ENCODE measurements at regions not wholly inside any gene's neighbourhood (a gene's known extent, or its start where the extent isn't known, plus 50 kb on each side); places are given as distances from the start of the nearest gene placed in this dataset.
"Not testable (repeated sequence)": the region's sequence is repeated elsewhere in the genome, so short reads cannot be mapped to it uniquely, and the experiment has no call there.

DNA sequence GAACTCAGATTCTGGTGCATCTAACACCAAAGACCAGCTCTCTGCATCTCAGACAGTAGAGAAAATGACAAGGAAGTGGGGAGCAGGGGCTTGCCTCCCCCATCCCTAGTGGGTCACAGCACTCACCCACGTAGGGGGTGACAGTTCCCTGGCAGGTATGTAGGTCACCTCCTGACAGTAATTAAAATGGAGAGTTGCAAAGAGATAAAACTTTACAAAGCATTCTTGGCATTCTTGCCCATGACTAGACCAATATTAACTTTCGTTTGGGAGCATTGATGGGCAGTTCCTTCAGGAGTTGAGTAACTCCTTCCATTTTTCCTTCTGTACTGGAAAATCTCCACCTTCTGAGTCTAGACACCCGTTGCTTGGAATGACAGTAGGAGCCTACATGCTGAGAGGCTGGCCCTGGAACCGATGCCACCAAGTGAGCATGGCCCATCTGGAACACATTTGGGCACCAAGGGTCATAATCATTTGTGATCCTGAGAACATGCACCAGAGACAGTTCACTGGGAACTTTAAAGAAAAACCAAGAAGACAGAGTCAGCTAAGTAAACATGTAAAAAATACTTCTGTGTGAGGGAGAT lies 81.5 kb upstream of the MSX2 start:
- Mint-ChIP-seq H3K4me1 (no peaks in the 10 kb centered on the region), H3K36me3 (no peaks in the 10 kb centered on the region), H3K27me3 (peaks cover 0 to 2% of the 10 kb centered on the region in 2 donors), H3K4me3 (no peak overlapping the region), H3K27ac (peak overlapping the region in 1 of 8 donors; percentile 17), H3K9me3 (peaks cover 0 to 2% (median 0%) of the 10 kb centered on the region in 5 donors)
- DNase-seq = no peak
- H3K27ac ChIP-seq (ENCODE audit: low read depth, low read length) = no peak overlapping the region
- no peak overlapping the region for H3K4me3 ChIP-seq (ENCODE audit: low read length)
- H3K9me3 ChIP-seq (ENCODE audit: low read length) = no peaks in the 10 kb centered on the region
- POLR2A ChIA-PET = no interaction called here
- H3K4me1 ChIP-seq (ENCODE audit: insufficient read depth, low read length) = no peaks in the 10 kb centered on the region
- no peaks in the 10 kb centered on the region for H3K27me3 ChIP-seq (ENCODE audit: insufficient read depth, low read length, poor library complexity, severe bottlenecking)
- no peaks in the 10 kb centered on the region for H3K36me3 ChIP-seq (ENCODE audit: insufficient read depth, low read length)
- CTCF ChIA-PET = no interaction called here

DNA sequence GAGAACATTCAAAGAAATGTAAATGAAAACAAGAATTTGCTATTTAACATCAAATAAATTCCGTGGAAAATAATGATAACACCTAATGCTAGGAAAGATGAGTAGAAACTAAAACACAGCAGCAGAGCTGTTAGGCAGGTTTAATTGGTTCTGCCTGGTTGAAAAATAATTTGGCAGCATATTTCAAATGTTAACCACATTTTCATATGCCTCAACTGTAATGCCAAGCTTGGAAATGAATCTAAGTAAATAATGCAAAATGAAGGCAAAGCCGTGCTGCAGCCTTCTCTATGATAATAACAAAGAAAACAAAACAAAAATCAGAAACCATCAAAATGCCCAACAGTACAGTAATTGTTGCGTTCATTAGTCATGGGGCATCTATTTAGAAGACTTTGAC lies 79.9 kb upstream of the MSX2 start:
- H3K9me3 Mint-ChIP-seq = peaks cover 0 to 3% (median 2%) of the 10 kb centered on the region in 5 donors
- no peaks in the 10 kb centered on the region for H3K27me3 ChIP-seq (ENCODE audit: insufficient read depth, low read length, poor library complexity, severe bottlenecking)
- H3K4me3 ChIP-seq (ENCODE audit: low read length) = no peak overlapping the region
- H3K4me1 Mint-ChIP-seq = no peaks in the 10 kb centered on the region
- H3K27me3 Mint-ChIP-seq = peaks cover 0 to 2% of the 10 kb centered on the region in 2 donors
- H3K36me3 ChIP-seq (ENCODE audit: insufficient read depth, low read length) = no peaks in the 10 kb centered on the region
- no peak overlapping the region for H3K4me3 Mint-ChIP-seq
- ChIA-PET POLR2A (no interaction called here), CTCF (no interaction called here)
- H3K4me1 ChIP-seq (ENCODE audit: insufficient read depth, low read length) = no peaks in the 10 kb centered on the region
- no peak for DNase-seq
- H3K27ac ChIP-seq (ENCODE audit: low read depth, low read length) = no peak overlapping the region
- no peaks in the 10 kb centered on the region for H3K9me3 ChIP-seq (ENCODE audit: low read length)
- H3K36me3 Mint-ChIP-seq = no peaks in the 10 kb centered on the region
- H3K27ac Mint-ChIP-seq = no peak overlapping the region

DNA sequence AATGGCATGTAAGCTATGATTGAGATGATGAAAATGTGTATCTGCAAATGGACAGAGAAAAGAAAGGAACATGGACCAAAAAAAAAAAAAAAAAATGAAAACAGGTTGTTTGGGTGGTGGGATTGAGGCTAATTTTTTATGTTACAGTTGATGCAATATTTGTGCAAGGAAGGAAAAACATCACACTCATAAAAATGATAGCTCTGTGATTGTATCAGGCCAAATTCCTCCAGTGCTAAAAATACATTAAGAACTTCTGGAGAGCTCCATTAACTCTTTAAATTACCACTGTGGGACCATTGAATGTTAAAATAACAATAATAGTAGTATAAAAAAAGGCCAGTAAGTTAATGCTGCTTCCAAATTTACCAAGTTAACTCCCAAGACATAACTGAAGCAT lies 79.5 kb upstream of the MSX2 start:
- POLR2A ChIA-PET = no interaction called here

DNA sequence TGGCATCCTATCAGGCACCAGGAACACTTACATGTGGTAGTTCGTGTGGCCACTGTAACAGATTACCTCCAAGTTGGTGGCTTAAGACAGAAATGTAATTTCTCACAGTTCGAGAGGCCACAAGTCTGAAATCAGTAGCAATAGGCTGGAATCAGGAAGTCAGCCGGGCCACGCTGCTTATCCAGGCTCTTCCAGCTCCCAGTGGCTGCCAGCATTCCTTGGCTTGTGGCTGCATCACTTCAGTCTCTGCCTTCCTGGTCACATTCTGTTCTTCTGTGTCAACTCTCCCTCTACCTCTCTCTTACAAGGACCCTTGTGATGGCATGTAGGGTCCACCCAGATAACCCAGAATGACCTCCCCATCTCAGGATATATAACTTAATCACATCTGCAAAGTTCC lies 78.7 kb upstream of the MSX2 start:
- no peaks in the 10 kb centered on the region for H3K27me3 ChIP-seq (ENCODE audit: insufficient read depth, low read length, poor library complexity, severe bottlenecking)
- Mint-ChIP-seq H3K27me3 (peaks cover 0 to 2% of the 10 kb centered on the region in 2 donors), H3K36me3 (no peaks in the 10 kb centered on the region), H3K4me3 (no peak overlapping the region), H3K9me3 (peaks cover 0 to 3% (median 2%) of the 10 kb centered on the region in 5 donors), H3K4me1 (no peaks in the 10 kb centered on the region), H3K27ac (no peak overlapping the region)
- no peaks in the 10 kb centered on the region for H3K36me3 ChIP-seq (ENCODE audit: insufficient read depth, low read length)
- DNase-seq = no peak
- ChIA-PET CTCF (no interaction called here), POLR2A (no interaction called here)
- H3K27ac ChIP-seq (ENCODE audit: low read depth, low read length) = no peak overlapping the region
- no peak overlapping the region for H3K4me3 ChIP-seq (ENCODE audit: low read length)
- no peaks in the 10 kb centered on the region for H3K4me1 ChIP-seq (ENCODE audit: insufficient read depth, low read length)
- H3K9me3 ChIP-seq (ENCODE audit: low read length) = no peaks in the 10 kb centered on the region

More for the DNA sequence above, 79.5 kb upstream of the MSX2 start:
- Mint-ChIP-seq H3K9me3 (peaks cover 0 to 3% (median 2%) of the 10 kb centered on the region in 5 donors), H3K4me3 (no peak overlapping the region), H3K27me3 (peaks cover 0 to 2% of the 10 kb centered on the region in 2 donors), H3K36me3 (no peaks in the 10 kb centered on the region), H3K27ac (no peak overlapping the region), H3K4me1 (no peaks in the 10 kb centered on the region)
- H3K4me1 ChIP-seq (ENCODE audit: insufficient read depth, low read length) = no peaks in the 10 kb centered on the region
- no peak for DNase-seq
- no peaks in the 10 kb centered on the region for H3K36me3 ChIP-seq (ENCODE audit: insufficient read depth, low read length)
- no peak overlapping the region for H3K27ac ChIP-seq (ENCODE audit: low read depth, low read length)
- no peaks in the 10 kb centered on the region for H3K27me3 ChIP-seq (ENCODE audit: insufficient read depth, low read length, poor library complexity, severe bottlenecking)
- CTCF ChIA-PET = no interaction called here
- H3K4me3 ChIP-seq (ENCODE audit: low read length) = no peak overlapping the region
- H3K9me3 ChIP-seq (ENCODE audit: low read length) = no peaks in the 10 kb centered on the region

DNA sequence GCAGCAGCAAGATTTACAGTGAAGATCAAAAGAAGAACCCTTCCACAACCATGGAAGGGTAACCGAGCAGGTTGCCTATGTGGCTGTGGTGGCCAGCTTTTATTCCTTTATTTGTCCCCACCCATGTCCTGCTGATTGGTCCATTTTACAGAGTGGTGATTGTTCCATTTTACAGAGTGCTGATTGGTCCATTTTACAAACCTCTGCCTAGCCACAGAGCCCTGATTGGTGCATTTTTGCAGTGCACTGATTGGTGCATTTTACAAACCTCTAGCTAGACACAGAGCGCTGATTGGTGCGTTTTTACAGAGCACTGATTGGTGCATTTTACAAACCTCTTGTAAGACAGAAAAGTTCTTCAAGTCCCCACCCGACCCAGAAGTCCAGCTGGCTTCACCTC lies 75.8 kb upstream of the MSX2 start:
- DNase-seq; H3K4me3 Mint-ChIP-seq; H3K36me3 Mint-ChIP-seq; POLR2A ChIA-PET; H3K27me3 Mint-ChIP-seq; H3K9me3 ChIP-seq (ENCODE audit: low read length); H3K36me3 ChIP-seq (ENCODE audit: insufficient read depth, low read length); H3K27me3 ChIP-seq (ENCODE audit: insufficient read depth, low read length, poor library complexity, severe bottlenecking); H3K4me3 ChIP-seq (ENCODE audit: low read length); H3K9me3 Mint-ChIP-seq; H3K27ac ChIP-seq (ENCODE audit: low read depth, low read length); H3K4me1 ChIP-seq (ENCODE audit: insufficient read depth, low read length); H3K27ac Mint-ChIP-seq; H3K4me1 Mint-ChIP-seq; CTCF ChIA-PET: not testable (repeated sequence)

DNA sequence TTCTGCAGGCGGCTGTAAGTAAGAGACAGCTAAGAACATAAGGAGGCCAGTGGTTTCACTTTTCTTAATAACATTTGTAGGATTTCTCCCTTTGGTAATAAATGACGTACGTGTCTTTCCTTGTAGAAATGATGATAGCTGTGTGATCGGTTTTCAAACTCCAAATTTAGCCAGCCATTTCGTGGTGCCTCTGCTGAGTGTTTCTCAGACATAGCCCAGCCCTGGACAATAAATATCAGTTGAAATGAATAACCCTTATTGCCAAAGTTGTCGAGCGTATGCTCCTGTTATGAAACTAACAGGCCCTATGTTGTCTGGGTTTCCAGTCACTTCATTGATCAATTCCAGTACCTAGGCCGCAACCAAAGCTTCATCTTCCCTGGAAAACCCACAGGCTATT lies 75.0 kb upstream of the MSX2 start:
- H3K27me3 Mint-ChIP-seq = peaks cover 0 to 2% of the 10 kb centered on the region in 2 donors
- no peak overlapping the region for H3K27ac Mint-ChIP-seq
- POLR2A ChIA-PET = no interaction called here
- no peaks in the 10 kb centered on the region for H3K27me3 ChIP-seq (ENCODE audit: insufficient read depth, low read length, poor library complexity, severe bottlenecking)
- CTCF ChIA-PET = no interaction called here
- DNase-seq = no peak
- H3K36me3 Mint-ChIP-seq = no peaks in the 10 kb centered on the region
- H3K4me1 ChIP-seq (ENCODE audit: insufficient read depth, low read length) = no peaks in the 10 kb centered on the region
- H3K9me3 ChIP-seq (ENCODE audit: low read length) = no peaks in the 10 kb centered on the region
- H3K27ac ChIP-seq (ENCODE audit: low read depth, low read length) = no peak overlapping the region
- H3K4me3 Mint-ChIP-seq = no peak overlapping the region
- H3K36me3 ChIP-seq (ENCODE audit: insufficient read depth, low read length) = no peaks in the 10 kb centered on the region
- no peak overlapping the region for H3K4me3 ChIP-seq (ENCODE audit: low read length)
- peaks cover 0 to 6% (median 2%) of the 10 kb centered on the region in 5 donors for H3K9me3 Mint-ChIP-seq
- no peaks in the 10 kb centered on the region for H3K4me1 Mint-ChIP-seq

DNA sequence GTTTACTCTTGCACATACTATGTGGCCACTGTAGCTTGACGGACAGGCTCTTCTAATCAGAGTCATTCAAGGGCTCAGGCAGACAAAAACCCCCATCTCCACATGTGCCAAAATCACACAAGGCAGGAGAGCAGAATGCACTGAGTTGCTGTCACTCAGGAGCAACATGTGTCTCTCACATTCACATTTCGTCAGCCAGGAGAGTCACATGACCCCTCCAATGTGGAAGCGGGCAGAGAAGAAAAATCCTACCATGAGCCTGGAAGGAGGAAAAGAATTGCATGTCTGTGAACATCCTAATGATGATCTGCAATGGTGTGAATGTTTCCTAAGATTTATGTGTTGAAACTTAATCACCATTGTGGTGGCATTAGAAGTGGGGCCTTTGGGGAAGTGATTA lies 69.9 kb upstream of the MSX2 start:
- H3K36me3 ChIP-seq (ENCODE audit: insufficient read depth, low read length) = no peaks in the 10 kb centered on the region
- H3K27ac Mint-ChIP-seq = no peak overlapping the region
- ChIA-PET POLR2A (no interaction called here), CTCF (no interaction called here)
- H3K9me3 Mint-ChIP-seq = peaks cover 0 to 3% (median 0%) of the 10 kb centered on the region in 5 donors
- H3K4me3 ChIP-seq (ENCODE audit: low read length) = no peak overlapping the region
- no peak overlapping the region for H3K4me3 Mint-ChIP-seq
- H3K9me3 ChIP-seq (ENCODE audit: low read length) = no peaks in the 10 kb centered on the region
- no peaks in the 10 kb centered on the region for H3K4me1 ChIP-seq (ENCODE audit: insufficient read depth, low read length)
- DNase-seq = no peak
- no peak overlapping the region for H3K27ac ChIP-seq (ENCODE audit: low read depth, low read length)
- H3K4me1 Mint-ChIP-seq = no peaks in the 10 kb centered on the region
- H3K36me3 Mint-ChIP-seq = no peaks in the 10 kb centered on the region
- peaks cover 0 to 6% of the 10 kb centered on the region in 2 donors for H3K27me3 Mint-ChIP-seq
- H3K27me3 ChIP-seq (ENCODE audit: insufficient read depth, low read length, poor library complexity, severe bottlenecking) = no peaks in the 10 kb centered on the region

DNA sequence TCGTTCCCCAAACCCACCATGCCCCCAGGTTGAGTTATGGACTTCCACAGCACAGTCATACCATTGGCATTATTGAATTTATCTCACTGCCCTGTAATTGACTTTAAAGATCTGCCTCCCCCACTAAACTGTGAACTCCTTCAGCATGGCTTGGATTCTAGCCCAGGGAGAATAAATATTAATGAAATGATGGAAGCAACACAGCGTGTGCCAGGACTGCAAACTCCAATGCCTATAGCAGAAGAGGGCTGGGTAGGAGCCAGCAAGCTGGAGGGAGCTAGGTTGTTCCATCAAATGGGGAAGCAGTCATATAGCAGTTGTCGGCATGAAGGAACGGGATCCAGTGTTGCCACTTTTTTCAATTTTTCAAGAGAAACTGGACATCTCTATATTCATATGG lies 69.0 kb upstream of the MSX2 start:
- no peak overlapping the region for H3K27ac Mint-ChIP-seq
- Histone ChIP-seq H3K4me1 (ENCODE audit: insufficient read depth, low read length) (no peaks in the 10 kb centered on the region), H3K27ac (ENCODE audit: low read depth, low read length) (no peak overlapping the region), H3K4me3 (ENCODE audit: low read length) (no peak overlapping the region), H3K36me3 (ENCODE audit: insufficient read depth, low read length) (no peaks in the 10 kb centered on the region), H3K27me3 (ENCODE audit: insufficient read depth, low read length, poor library complexity, severe bottlenecking) (no peaks in the 10 kb centered on the region), H3K9me3 (ENCODE audit: low read length) (no peaks in the 10 kb centered on the region)
- H3K4me1 Mint-ChIP-seq = no peaks in the 10 kb centered on the region
- ChIA-PET CTCF (no interaction called here), POLR2A (no interaction called here)
- H3K27me3 Mint-ChIP-seq = peaks cover 0 to 6% of the 10 kb centered on the region in 2 donors
- H3K4me3 Mint-ChIP-seq = no peak overlapping the region
- no peak for DNase-seq
- no peaks in the 10 kb centered on the region for H3K36me3 Mint-ChIP-seq
- peaks cover 0 to 3% (median 0%) of the 10 kb centered on the region in 5 donors for H3K9me3 Mint-ChIP-seq
